ENCODE measurements at regions not wholly inside any gene's neighbourhood (a gene's known extent, or its start where the extent isn't known, plus 50 kb on each side); places are given as distances from the start of the nearest gene placed in this dataset.

DNA sequence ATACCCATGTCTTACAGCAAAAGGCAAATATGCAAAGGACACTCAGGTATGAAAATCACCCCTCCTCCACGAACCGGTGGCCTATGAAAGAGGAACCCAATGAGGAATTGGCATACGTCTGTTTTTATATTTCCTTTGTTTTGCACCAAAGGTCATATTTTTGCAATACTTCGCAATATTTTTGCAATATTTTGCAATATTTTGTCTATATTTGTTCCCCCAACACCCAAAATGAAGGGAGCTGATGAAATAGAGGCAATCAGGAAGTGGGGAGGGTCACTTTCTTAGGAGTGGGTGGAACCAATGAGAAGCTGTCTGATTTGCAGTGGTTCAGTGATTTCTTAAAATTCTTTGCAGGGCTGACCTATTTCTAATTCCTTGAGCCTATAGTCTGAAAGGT lies 296.8 kb upstream of the TSHZ2 start:
- TF ChIP-seq POLR2A (IDR thresholded peaks at IDR 0.05; ENCODE audit: low read depth, low read length), result no peak
- TF ChIP-seq POLR2AphosphoS5 (IDR thresholded peaks at IDR 0.05; ENCODE audit: low read depth, low read length), result no peak
- no peak for TF ChIP-seq TAF1 (IDR thresholded peaks at IDR 0.05; ENCODE audit: low read depth, low read length)
- no peak for TF ChIP-seq SPI1 (IDR thresholded peaks at IDR 0.05; ENCODE audit: low read depth, low read length)
